Sigmoid colon (tissue), 6 donors: ENCODE measurements at regions not wholly inside any gene's neighbourhood (a gene's known extent, or its start where the extent isn't known, plus 50 kb on each side); places are given as distances from the start of the nearest gene placed in this dataset.

Experiments used
- DNase-seq: peaks from one replicate; pipeline ENCODE4 v3.0.0-alpha.2; 2019
- H3K27ac ChIP-seq, 4 donors: fragments of 200-600 bp; sonication (generic); one replicate each; pipeline ENCODE4 v1.5.1; 2016 to 2019; ENCODE audit warnings: mild to moderate bottlenecking in 1 of 4
- H3K27me3 ChIP-seq, 3 donors: fragments of 200-600 bp; sonication (generic); one replicate each; pipeline ENCODE4 v1.5.1; 2019; ENCODE audit warnings: mild to moderate bottlenecking in 1 of 3
- H3K36me3 ChIP-seq, 4 donors: fragments of 200-600 bp; sonication (generic); one replicate each; pipeline ENCODE4 v1.5.1; 2016 to 2019
- H3K4me1 ChIP-seq, 4 donors: fragments of 200-600 bp; sonication (generic); one replicate each; pipeline ENCODE4 v1.5.1; 2017 to 2019
- H3K4me3 ChIP-seq, 4 donors: fragments of 200-600 bp; sonication (generic); one replicate each; pipeline ENCODE4 v1.5.1; 2017 to 2019; ENCODE audit warnings: mild to moderate bottlenecking in 2 of 4, moderate library complexity in 1 of 4
- H3K9me3 ChIP-seq, 4 donors: fragments of 200-600 bp in 3 of 4; sonication (generic) in 3 of 4; one replicate each; pipeline versions ENCODE4 v1.5.1 to v1.6.1; 2013 to 2019
- EP300 ChIP-seq, 4 donors: sonication (generic); formaldehyde crosslinking; IDR thresholded peaks; one replicate each; pipeline ENCODE4 v1.6.1; 2017; ENCODE audit warnings: antibody characterized with exemption in 4 of 4
- POLR2A ChIP-seq, 2 donors: fragments of 450-650 bp; IDR thresholded peaks; one replicate each; pipeline ENCODE4 v1.6.1; 2016; ENCODE audit warnings: antibody characterized with exemption in 2 of 2, mild to moderate bottlenecking in 2 of 2, moderate library complexity in 2 of 2
- POLR2AphosphoS5 ChIP-seq, 4 donors: sonication (generic); formaldehyde crosslinking; IDR thresholded peaks; one replicate each; pipeline ENCODE4 v1.6.1; 2017; ENCODE audit warnings: antibody characterized with exemption in 4 of 4
- WGBS, 2 donors: extraction: QIAGEN DNeasy Blood & Tissue Kit; methylation state at CpG; one replicate each; pipeline ENCODE4 v1.1.7; 2013; 5-methylcytosine and 5-hydroxymethylcytosine counted together
- intact Hi-C: fragments of 100-400 bp; cut with DNase I; formaldehyde crosslinking; loops from one replicate; pipeline ENCODE4 v1.15.1; 2023
- TF ChIP-seq, protein P1 (sequence below), 4 experiments: fragments of 450-650 bp in 3 of 4; fragments of 200-600 bp in 1 of 4; IDR thresholded peaks; one replicate each; pipeline ENCODE4 v1.5.1; 2016 to 2019; ENCODE audit warnings: antibody characterized with exemption in 4 of 4, mild to moderate bottlenecking in 3 of 4, moderate library complexity in 2 of 4
- donor health status: healthy with polysubstance abuse.
- donor health status: healthy.

DNA sequence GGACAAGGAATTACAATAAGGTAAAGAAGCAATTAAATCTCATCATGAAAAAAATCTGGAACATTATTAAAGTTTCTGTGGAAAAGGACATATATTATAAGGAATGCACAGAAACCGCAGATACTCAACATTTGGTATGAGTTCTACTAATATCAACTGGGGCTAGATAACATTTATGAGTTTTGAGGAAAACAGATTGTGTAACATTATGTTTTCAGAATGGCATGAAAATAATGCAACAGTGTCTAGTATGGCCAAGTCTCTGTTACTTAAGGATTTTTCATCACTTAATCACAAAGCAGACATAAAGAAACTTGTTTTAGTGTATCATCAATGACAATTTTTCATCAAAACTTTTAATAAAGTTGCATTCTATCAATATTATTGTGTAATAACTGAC lies 785.0 kb downstream of the GLUD2 start:
- H3K27me3 ChIP-seq, result no peaks in the 10 kb centered on the region
- H3K27ac ChIP-seq, result no peak overlapping the region
- H3K4me3 ChIP-seq, result no peak overlapping the region
- H3K9me3 ChIP-seq, result no peaks in the 10 kb centered on the region
- no peaks in the 10 kb centered on the region for H3K36me3 ChIP-seq
- intact Hi-C loops, result no loop called here
- DNase-seq, result no peak
- TF ChIP-seq, protein P1, sequence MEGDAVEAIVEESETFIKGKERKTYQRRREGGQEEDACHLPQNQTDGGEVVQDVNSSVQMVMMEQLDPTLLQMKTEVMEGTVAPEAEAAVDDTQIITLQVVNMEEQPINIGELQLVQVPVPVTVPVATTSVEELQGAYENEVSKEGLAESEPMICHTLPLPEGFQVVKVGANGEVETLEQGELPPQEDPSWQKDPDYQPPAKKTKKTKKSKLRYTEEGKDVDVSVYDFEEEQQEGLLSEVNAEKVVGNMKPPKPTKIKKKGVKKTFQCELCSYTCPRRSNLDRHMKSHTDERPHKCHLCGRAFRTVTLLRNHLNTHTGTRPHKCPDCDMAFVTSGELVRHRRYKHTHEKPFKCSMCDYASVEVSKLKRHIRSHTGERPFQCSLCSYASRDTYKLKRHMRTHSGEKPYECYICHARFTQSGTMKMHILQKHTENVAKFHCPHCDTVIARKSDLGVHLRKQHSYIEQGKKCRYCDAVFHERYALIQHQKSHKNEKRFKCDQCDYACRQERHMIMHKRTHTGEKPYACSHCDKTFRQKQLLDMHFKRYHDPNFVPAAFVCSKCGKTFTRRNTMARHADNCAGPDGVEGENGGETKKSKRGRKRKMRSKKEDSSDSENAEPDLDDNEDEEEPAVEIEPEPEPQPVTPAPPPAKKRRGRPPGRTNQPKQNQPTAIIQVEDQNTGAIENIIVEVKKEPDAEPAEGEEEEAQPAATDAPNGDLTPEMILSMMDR (IDR thresholded peaks at IDR 0.05), result no peak
- TF ChIP-seq POLR2AphosphoS5 (IDR thresholded peaks at IDR 0.05) (no peak), EP300 (IDR thresholded peaks at IDR 0.05) (no peak), POLR2A (IDR thresholded peaks at IDR 0.05) (no peak)
- 92 to 98% methylated on average over 1 of the region's 1 CpG for WGBS, 2 donors
- H3K4me1 ChIP-seq, result no peaks in the 10 kb centered on the region

DNA sequence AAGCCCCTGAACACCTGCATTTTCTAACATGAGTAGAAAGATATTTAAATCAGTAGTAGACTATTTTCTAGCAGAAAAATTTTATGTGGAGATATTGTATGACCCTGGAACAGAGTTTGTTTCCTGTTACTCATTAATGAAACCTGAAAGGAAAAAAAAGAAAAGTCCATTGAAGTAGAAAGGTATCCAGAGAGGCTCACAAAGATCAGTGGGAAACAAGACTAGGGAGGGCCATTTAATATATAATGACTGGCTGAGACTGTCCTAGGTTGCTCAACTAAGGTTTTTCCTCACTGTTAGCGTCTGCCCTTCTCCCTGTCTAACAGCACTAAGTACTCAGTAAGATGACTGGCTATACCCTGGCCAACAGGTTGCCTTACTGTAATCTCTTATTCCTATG lies 788.6 kb downstream of the GLUD2 start:
- Histone ChIP-seq H3K36me3 (no peaks in the 10 kb centered on the region), H3K27me3 (no peaks in the 10 kb centered on the region), H3K9me3 (no peaks in the 10 kb centered on the region), H3K4me1 (no peaks in the 10 kb centered on the region), H3K27ac (no peak overlapping the region), H3K4me3 (no peak overlapping the region)
- intact Hi-C loops, result no loop called here
- TF ChIP-seq POLR2AphosphoS5 (IDR thresholded peaks at IDR 0.05), result no peak
- TF ChIP-seq POLR2A (IDR thresholded peaks at IDR 0.05), result no peak
- TF ChIP-seq EP300 (IDR thresholded peaks at IDR 0.05), result no peak
- TF ChIP-seq, protein P1 (IDR thresholded peaks at IDR 0.05), result no peak
- WGBS, 2 donors, result 5 to 33% methylated on average over 1 of the region's 1 CpG
- no peak for DNase-seq

DNA sequence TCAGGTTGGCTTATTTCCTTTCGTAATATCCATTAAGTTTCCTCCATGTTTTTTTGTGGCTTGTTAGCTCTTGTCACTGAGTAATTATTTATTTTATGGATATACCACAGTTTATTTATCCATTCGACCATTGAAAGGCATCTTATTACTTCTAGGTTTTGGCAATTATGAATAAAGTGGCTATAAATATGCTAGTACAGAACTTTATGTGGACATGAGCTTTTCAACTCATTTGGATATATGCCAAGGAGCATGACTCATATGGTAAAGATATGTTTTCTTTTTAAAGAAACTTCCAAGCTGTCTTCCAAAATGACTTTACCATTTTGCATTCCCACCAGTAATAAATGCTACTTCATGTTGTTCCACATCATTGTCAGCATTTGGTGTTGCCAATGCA lies 803.6 kb downstream of the GLUD2 start:
- WGBS, 2 donors, result 43 to 70% methylated on average over 2 of the region's 2 CpGs
- Histone ChIP-seq H3K9me3 (no peaks in the 10 kb centered on the region), H3K4me1 (no peaks in the 10 kb centered on the region), H3K36me3 (no peaks in the 10 kb centered on the region), H3K27me3 (no peaks in the 10 kb centered on the region), H3K27ac (no peak overlapping the region), H3K4me3 (no peak overlapping the region)
- no peak for DNase-seq
- no peak for TF ChIP-seq EP300 (IDR thresholded peaks at IDR 0.05)
- no peak for TF ChIP-seq POLR2AphosphoS5 (IDR thresholded peaks at IDR 0.05)
- TF ChIP-seq, protein P1 (IDR thresholded peaks at IDR 0.05), result no peak
- TF ChIP-seq POLR2A (IDR thresholded peaks at IDR 0.05), result no peak
- intact Hi-C loops, result no loop called here

DNA sequence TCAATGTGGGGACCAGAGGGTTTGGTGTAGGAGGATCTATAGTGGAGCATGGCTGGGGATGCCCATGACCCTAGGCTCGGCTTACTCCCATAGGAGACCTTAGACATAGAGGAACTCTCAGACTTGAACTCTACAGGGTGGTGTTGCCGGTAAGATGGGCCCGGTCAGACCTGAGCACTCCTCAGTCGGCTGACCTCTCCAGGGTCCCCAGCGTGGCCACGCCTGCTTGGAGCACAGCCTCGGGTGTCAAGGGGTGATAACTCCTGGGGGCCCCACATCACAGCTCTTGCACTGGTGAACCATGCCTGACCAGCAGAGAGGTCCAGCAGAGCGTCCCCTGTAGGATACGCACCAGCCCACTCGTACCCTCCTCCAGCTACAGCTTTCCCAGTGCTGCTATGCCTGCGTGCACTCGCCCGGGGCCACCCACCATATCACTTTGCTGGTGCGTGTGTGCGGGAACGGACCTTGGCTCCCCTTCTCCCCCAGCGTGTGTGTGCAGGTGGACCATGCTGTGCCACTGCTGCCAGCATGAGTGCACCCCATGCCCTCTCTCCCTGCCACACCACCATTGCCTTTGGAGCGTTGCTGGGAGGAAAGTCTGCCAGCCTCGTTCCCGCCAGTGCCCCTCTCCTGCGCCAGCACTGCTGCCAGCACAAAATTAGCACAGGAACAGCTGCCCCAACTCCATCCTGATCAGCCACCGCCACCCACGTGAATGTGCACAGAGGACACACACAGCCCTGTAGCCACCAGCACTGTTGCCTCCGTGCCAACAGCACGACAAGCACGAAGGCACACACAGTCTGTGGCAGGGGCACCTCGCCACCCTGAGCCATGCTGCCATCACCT lies 806.6 kb downstream of the GLUD2 start:
- Histone ChIP-seq H3K4me3 (no peak overlapping the region), H3K4me1 (no peaks in the 10 kb centered on the region), H3K27me3 (no peaks in the 10 kb centered on the region), H3K9me3 (no peaks in the 10 kb centered on the region), H3K36me3 (no peaks in the 10 kb centered on the region), H3K27ac (no peak overlapping the region)
- DNase-seq, result no peak
- TF ChIP-seq POLR2AphosphoS5 (IDR thresholded peaks at IDR 0.05) (no peak), POLR2A (IDR thresholded peaks at IDR 0.05) (no peak), EP300 (IDR thresholded peaks at IDR 0.05) (no peak)
- TF ChIP-seq, protein P1 (IDR thresholded peaks at IDR 0.05), result no peak
- intact Hi-C loops, result no loop called here
- WGBS, 2 donors, result 94 to 96% methylated on average over 27 of the region's 27 CpGs

DNA sequence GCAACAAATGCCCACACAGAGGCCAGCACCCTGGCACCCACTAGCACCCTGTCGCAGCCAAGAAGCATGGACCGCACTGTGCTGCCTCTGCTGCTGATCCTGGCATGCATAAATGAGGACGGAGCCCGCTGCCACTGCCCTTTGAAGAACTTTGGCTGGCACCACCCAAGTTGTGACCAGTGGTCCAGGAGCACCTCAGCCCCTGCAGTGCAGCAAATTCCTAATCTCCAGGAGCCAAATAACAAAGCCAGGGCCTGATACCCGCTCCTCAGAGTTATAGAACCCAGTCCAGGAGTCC lies 807.2 kb downstream of the GLUD2 start:
- no peak overlapping the region for H3K4me3 ChIP-seq
- intact Hi-C loops, result no loop called here
- WGBS, 2 donors, result 86 to 90% methylated on average over 5 of the region's 5 CpGs
- no peaks in the 10 kb centered on the region for H3K27me3 ChIP-seq
- peak; percentile 62 for DNase-seq
- H3K9me3 ChIP-seq, result no peaks in the 10 kb centered on the region
- H3K27ac ChIP-seq, result no peak overlapping the region
- TF ChIP-seq EP300 (IDR thresholded peaks at IDR 0.05) (no peak), POLR2A (IDR thresholded peaks at IDR 0.05) (no peak), POLR2AphosphoS5 (IDR thresholded peaks at IDR 0.05) (no peak)
- TF ChIP-seq, protein P1 (IDR thresholded peaks at IDR 0.05), result no peak
- H3K4me1 ChIP-seq, result no peaks in the 10 kb centered on the region
- H3K36me3 ChIP-seq, result no peaks in the 10 kb centered on the region
